Kidney epithelial cell (primary cell): ENCODE measurements at regions not wholly inside any gene's neighbourhood (a gene's known extent, or its start where the extent isn't known, plus 50 kb on each side); places are given as distances from the start of the nearest gene placed in this dataset.

Source experiments
- DNase-seq: peaks from one replicate; pipeline ENCODE4 v3.0.0-alpha.2; 2010; ENCODE audit warnings: low read depth
- H3K27me3 ChIP-seq: 2 replicates; pipeline ENCODE4 v1.6.0; 2011; ENCODE audit warnings: low read length; ENCODE audit not compliant: control insufficient read depth, insufficient read depth
- H3K36me3 ChIP-seq: 2 replicates; pipeline ENCODE4 v1.5.1; 2011; ENCODE audit warnings: low read length; ENCODE audit not compliant: control insufficient read depth, insufficient read depth
- H3K4me3 ChIP-seq: 2 replicates; pipeline ENCODE4 v1.5.1; 2011; ENCODE audit warnings: low read depth, mild to moderate bottlenecking, control low read depth, low read length
- CTCF ChIP-seq: IDR thresholded peaks from 2 replicates; pipeline ENCODE4 v1.5.1; 2011; ENCODE audit warnings: mild to moderate bottlenecking, moderate library complexity, low read length, control low read depth, inconsistent platforms; ENCODE audit not compliant: insufficient read depth, poor library complexity, severe bottlenecking

GRCh38 chr18:72360634-72361033, 183.5 kb downstream of the CBLN2 start:
- Histone ChIP-seq H3K36me3 (no peaks in the 10 kb centered on the region), H3K4me3 (no peak overlapping the region), H3K27me3 (no peaks in the 10 kb centered on the region)
- DNase-seq = no peak
- no peak for TF ChIP-seq CTCF

DNA sequence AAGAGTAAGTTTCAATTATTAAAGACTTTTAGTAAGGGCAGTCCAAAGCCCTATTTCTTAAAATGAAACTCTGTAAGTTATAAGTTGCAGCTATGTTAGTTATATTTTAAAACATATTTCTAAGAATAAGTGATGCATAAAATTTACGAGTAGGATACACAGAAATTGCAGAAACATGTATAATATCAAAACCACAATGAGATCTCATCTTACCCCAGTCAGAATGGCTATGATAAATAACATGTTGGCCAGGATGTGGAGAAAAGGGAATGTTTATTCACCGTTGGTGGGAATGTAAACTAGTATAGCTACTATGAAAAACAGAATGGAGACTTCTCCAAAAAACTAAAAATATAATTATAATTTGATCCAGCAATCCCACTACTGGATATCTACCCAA, 201.2 kb downstream of the CBLN2 start:
- DNase-seq = no peak
- no peaks in the 10 kb centered on the region for H3K36me3 ChIP-seq
- no peaks in the 10 kb centered on the region for H3K27me3 ChIP-seq
- H3K4me3 ChIP-seq = no peak overlapping the region
- TF ChIP-seq CTCF = no peak

DNA sequence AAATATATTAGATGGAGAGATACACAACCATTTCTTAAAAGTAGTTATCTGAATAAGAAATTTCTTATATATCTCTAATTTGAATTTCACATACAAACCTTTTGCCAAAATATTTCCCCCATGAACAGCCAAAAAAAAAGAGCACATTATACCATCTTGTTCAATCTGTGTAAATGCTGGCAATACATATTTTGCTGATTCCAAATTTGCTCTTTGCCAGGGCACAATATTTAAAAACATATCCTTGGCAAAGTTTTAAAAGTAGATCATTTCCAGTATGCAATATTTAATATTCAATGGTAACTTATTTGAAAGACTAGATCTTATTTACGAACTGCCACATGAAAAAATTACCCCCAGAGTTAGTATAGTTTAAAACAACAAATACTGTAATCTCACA, 204.2 kb downstream of the CBLN2 start:
- no peaks in the 10 kb centered on the region for H3K27me3 ChIP-seq
- H3K4me3 ChIP-seq = no peak overlapping the region
- no peak for DNase-seq
- TF ChIP-seq CTCF = no peak
- H3K36me3 ChIP-seq = no peaks in the 10 kb centered on the region

DNA sequence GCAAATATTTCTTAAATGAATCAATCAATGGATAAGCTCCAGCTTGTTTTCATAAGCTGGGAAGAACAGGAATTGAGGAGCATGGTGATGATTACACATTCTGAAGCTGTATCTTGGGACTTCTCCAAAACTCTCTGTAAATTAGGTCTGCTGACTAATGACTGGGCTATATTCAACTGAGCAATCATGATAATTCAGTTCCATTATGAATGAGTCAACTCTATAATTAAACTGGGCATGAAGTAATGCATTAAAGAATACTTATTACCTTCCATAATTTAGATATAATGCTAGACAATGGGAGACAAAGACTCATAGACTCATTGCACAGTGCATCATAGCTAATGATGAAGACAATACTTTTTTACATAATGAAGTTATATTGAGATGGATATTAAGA, 207.4 kb downstream of the CBLN2 start:
- no peak for TF ChIP-seq CTCF
- Histone ChIP-seq H3K27me3 (no peaks in the 10 kb centered on the region), H3K4me3 (no peak overlapping the region), H3K36me3 (no peaks in the 10 kb centered on the region)
- DNase-seq = no peak

- Histone ChIP-seq H3K4me3 (no peak overlapping the region), H3K36me3 (no peaks in the 10 kb centered on the region), H3K27me3 (no peaks in the 10 kb centered on the region)
- DNase-seq = no peak
- no peak for TF ChIP-seq CTCF
Observed at GRCh38 chr18:72329533-72329932, 214.6 kb downstream of the CBLN2 start.

DNA sequence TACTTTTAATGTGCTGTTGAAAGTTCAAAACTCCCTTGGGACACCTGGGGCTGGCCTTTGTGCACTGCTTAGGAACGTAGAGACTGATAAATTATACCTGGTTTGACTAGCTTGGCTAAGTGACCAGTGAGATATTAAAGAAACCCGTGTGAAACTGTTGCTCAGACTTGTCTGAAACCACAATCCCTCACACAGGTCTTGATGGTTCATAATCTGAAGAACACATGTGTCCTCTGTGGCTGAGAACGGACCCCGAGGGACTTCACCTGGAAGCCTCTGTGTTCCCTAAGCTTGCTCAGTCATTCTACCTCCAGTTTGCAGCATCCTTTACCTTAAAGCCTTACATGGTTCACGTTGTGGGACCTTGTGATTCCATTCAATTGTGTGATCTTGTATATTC, 218.8 kb downstream of the CBLN2 start:
- Histone ChIP-seq H3K36me3 (no peaks in the 10 kb centered on the region), H3K27me3 (no peaks in the 10 kb centered on the region), H3K4me3 (no peak overlapping the region)
- TF ChIP-seq CTCF = no peak
- no peak for DNase-seq
